ENCODE measurements at regions not wholly inside any gene's neighbourhood (a gene's known extent, or its start where the extent isn't known, plus 50 kb on each side); places are given as distances from the start of the nearest gene placed in this dataset.

DNA sequence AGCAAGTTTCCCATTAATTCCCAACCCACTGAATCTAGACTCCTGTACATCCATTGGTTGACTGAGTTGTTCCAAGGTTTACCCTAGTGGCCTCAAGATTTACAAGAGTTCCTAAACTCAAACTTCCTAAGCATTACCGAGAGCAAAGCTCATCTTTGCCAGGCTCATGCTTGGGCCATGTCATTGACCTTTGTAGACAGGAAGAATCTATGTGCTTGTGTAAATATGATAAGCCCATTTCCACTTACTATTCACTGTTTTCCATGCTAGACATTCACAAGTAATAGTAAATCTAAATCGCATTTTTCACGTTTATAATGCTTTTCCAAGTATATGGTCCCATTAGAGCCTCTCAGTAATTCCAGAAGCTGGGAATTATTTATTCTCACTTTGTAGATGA lies 534.5 kb upstream of the CLINT1 start:
- no peak for DNase-seq

DNA sequence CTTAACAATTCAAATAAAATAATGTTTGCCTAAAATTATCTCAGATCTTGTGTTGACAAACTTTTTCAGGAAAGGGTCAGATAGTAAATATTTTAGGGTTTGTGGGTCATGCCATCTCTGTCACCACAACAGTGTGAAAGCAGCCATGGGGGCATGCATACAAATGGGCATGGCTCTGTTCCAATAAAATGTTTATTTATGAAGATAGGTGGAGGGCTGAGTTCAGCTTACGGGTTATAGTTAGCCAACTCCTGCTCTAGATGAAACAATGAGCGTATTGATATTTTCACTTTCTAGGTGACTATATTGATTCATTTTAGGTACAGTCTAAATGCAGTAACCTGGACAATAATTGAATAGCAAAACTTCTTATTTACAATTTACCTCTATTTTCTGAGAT lies 533.8 kb upstream of the CLINT1 start:
- no peak for DNase-seq

DNA sequence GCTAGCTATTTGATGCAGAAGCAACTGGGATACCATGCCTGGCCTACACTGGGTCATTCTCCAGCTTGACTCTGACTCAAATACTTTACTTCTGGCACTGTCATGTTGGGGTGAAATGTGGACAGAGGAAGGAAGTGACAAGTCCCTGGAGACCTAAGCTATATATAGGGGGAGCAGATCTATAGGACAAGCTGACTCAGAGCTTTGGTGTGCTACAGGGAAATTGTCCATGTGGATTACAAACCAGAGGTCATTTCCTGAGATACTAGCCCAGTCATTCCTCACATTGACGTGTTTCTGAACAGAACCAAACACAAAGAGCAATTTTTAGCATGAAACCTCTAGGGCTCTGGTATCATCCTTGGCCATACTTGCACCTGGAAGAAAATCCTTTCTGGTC lies 531.6 kb upstream of the CLINT1 start:
- no peak for DNase-seq

DNA sequence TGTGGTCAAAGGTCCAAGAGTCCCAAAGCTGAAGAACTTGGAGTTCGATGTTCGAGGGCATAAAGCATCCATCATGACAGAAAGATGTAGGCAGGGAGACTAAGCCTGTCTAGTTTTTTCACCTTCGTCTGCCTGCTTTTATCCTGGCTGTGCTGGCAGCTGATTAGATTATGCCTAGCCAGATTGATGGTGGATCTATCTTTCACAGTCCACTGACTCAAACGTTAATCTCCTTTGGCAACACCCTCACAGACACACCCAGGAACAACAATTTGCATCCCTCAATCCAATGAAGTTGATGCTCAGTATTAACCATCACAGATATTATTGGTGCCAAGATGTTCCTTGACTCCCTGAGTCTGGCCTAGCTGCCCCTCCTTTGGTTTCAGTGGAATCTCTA lies 530.8 kb upstream of the CLINT1 start:
- DNase-seq = no peak

DNA sequence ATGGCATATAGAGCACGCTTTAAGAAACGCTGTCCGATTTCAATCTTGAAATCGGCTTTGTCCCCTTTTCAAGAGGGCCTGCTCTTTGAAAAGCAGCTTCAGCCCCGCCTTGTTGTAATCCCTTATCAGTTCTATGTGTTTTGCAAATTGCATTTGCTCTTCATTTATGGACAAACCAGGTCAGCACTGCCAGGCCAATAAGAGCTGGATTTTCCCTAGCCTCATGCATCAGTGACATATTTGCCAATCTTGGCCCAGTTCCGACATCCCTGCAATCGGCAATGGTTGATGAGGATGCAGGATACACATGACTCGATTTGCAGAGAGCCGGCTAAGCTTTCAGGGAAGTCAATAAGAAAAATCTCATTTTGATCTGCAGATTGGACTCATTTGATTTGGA lies 529.1 kb upstream of the CLINT1 start:
- DNase-seq = no peak

DNA sequence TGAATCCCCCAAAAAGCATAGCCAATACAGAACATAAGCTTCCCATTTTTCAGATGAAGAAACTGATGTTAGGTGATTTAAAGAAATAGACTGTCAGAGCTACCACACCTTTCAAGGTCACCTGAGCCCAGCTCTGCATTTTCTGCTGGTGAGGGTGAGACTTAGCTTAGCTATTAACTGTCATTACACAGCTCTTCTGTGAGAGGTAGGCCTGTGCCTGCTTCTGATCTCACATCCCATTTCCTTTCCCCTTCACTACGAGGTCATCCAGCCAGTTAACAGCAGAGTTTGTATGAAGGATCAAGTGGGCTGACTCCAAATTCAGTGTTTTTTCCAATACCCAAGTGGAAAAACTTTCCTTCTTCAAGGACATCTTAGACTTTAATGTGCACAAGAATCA lies 528.6 kb upstream of the CLINT1 start:
- no peak for DNase-seq

DNA sequence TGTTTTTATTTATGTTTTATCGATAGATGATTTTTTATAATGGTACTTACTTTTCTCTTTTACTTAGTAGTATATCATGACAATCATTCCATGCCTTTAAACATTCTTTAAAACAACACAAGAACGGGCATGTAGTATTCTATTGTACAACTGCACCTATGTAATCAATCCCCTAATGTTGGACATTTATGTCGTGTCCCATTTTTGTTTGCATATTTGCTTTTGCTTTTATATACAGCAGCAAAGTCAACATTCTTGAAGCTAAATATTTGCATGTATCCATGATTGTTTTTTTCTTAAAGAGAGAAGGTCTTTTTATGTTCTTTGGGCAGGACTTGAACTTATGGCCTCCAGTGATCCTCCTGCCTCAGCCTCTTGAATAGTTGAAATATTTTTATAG lies 527.0 kb upstream of the CLINT1 start:
- DNase-seq = no peak

DNA sequence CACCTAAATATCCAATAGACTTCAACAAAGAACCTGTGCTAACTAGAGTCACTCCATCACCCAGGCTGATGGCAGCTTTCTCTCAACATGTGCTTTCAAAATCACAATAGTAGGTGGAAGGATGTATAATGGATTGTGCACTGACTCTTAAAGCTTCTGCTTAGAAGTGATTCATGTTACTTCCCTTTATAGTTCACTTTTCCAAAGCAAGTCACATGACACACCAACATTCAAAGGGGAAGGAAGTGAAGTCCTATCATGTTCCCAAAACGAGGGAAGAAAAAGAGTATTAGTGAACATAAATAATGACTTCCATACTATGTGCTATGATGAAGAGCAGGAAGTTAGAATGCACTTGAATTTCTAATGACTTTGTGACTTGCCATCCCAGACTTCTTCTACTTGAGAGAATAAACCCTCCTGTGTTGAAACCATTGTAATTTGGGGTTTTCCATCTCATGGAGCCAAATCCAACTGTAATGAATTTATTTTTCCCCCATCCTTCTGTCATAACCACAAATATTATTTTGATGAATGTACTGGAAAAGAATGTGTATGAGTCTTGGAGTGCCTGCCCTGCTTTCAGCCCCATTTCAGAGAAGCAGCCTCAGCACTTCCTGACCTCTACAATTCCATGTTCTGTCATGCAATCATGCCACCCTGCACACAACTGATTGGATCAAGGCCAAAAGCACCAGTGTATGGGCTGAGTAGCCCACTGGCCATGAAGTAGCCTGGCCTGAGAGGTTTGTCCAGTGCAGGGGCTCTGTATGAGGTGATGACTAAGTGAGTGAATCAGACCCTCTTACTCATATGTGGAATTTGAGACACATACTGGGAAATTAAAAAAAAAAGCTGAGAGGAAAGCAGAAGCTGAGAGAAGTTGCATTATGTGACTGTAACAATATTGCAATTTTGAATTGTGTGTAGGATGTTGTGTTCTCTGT lies 525.9 kb upstream of the CLINT1 start:
- no peak for DNase-seq

DNA sequence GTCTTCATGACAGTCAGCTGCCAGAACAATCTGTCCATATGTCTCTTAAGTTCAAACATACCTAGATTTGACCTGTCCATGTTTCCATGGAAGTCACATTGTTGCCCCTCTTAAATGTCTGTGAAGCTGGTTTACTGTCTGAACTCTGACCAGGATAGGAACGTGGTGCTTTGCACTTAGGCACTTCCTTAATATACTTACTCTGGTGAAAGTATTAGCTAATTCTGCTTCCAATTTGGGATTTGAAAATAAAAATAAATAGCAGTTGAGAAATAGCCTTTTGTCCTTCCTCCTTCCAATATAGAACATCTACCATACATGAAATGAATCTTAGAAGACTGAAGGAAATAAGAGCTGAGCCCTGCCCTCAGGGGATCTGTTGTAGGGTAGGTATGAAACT lies 524.5 kb upstream of the CLINT1 start:
- DNase-seq = no peak

DNA sequence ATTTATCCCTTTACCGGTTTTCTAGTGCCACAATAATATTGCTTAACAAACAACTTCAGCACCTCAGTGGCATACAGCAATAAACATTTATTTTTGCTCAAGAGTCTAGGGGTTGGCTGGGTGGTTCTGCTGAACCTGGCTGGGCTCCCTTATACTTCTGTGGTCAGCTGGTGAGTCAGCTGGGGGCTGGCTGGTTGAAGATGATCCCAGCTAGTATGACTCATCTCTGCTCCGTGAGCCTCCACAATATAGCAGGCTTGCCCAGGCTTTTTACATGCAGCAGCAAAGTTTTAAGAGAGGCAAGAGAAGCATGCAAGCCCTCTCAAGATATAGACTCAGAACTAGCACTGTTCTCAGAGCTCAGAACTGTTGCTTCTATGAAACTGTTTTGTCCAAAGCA lies 523.5 kb upstream of the CLINT1 start:
- DNase-seq = no peak

DNA sequence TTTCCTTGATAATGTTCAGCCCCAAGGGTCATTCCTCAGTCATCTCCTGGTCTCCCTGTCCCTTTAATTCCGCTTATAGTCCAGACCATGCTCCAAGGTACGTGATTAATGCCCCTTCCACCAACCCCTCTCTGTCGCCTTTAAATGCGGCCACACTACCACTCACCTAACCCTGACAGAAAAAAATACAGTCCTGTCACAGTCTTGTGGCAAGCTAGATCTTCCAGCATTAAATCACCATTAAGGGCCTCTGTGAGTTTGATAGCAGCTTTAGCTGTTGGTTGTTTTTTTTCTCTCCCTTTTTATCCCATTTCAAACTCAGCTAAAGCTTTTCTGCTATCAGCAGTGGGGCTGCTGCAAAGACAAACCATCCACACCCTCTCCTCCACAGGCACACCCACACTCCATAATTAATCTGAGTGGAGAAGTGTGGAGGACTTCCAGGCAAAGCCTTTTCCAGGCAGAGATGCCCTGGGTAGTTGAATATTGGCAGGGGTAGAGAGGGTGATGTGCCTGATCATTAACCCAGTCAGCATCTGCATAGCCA lies 522.7 kb upstream of the CLINT1 start:
- DNase-seq = no peak

DNA sequence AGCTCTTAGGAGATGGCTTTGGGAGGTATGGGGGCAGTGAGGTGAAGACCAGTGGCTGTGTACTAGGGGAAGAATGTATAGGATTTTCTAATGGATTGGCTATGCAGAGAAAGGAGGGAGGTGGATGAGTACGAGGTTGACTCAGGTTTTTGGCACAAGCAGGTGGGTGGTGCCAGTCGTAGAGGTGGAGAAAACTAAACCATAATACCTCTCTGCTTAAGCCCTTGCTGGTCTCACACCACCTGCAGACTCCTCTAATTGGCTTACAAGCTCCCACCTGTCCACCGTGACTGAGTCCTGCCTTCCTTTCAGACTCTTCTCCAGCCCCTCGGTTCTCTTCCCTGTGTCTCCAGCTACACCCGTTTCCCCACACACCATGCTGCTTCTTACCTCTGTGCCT lies 521.7 kb upstream of the CLINT1 start:
- DNase-seq = no peak

DNA sequence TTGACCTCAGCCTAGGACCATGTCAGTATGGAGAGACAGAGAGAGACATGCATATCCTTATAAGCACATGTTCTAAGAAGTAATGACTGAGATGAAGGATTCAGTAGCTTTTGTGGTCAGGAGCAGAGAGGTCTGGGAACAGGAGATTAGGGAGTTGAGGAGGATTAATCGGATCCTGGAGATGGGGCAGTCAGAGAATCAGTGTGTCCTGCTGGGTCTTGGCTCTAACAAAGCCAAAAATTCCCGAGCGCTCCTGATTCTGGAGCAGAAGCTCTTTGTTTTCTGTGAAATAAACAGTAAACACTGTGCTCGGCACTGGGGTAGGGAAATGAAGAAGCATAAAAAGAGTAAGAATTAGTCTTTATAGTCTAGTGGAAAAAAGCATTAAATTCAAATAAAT lies 520.0 kb upstream of the CLINT1 start:
- no peak for DNase-seq

DNA sequence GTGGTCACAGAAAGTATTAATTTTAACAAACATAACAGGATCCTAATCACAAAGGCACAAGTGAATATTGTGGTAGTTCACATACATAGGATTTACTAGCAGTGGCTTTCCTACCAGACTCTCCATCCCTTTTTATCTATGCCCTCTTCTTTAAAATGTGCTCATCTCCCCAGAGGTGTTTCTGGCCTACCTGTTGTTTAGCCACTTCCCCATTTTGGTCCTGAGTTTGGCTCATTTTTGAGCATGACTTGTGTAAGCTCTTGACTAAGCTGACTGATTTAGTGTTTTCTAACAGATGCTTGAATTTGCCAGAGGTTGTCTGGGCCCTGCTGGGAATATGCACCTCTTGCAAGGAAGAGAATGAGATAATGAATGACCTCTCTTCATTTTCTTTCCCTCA lies 517.7 kb upstream of the CLINT1 start:
- no peak for DNase-seq

DNA sequence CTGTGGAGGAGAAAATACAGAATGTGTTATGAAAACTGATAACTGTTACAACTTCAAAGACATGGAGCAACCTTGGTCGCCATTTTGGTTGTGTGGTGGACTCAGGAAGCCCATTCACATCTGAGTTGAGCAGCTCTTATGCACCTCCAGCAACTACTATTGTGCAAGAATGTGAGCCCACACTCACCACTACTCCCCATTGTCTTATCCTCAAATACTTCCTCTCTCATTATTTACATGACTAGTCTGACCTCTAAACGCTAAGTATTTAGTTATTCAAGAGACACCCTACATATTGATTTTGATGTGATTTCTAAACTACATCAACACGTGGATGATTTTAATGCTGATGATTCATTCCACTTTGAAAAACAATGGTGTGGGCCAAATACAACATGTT lies 516.6 kb upstream of the CLINT1 start:
- no peak for DNase-seq

DNA sequence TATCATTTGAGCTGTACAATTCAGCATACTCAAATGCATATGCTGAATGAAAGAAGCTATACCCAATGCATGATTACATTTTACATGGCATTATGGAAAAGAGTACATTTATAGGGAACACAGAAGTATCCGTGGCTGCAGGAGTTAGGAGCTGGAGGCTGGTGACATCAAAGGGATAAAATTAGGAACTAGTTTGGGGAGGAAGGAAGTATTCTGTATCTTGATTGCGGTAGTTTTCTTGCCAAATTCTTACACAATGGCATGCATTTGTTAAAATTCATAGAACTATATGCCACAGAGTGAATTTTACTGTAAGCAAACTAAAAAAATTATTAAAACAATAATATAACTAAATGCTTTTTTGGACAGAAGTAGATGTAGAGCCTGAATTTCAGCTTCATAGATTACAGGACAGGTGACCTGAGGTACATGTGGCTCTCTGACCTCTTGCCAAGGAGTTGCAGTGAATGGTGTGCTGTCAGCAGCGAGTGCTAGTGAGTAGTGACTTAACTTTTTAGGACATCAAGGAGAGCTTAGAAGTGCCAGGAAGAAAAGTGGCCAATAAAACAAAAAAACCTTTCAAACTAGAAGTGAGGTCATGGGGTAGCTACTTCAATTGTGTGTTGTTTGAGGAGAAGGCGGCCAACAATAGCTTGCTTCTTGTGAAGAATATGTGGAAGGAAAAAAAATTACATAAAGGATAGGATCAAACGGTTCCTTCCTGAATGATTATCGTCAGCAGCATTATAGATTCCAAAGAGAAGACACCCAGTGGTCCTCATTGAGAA lies 514.9 kb upstream of the CLINT1 start:
- DNase-seq = no peak

DNA sequence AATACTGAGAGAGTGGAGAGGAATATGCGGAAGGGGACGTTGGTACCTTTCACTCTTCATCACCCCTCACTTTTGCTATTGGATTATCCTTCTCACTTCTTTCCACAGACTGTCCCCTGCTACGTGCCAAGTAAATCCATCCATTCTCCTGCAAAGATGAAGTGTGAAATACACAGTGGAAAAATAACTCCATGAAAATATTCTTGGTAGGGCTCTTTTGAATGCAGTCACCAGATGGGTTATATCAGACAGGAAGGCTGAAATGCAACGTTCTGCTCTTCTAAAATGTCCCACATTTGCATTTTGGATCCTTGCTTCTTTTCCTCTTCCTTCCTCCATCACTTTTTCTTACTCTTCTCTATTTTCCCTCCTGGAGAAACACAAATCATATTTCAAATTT lies 510.3 kb upstream of the CLINT1 start:
- no peak for DNase-seq

DNA sequence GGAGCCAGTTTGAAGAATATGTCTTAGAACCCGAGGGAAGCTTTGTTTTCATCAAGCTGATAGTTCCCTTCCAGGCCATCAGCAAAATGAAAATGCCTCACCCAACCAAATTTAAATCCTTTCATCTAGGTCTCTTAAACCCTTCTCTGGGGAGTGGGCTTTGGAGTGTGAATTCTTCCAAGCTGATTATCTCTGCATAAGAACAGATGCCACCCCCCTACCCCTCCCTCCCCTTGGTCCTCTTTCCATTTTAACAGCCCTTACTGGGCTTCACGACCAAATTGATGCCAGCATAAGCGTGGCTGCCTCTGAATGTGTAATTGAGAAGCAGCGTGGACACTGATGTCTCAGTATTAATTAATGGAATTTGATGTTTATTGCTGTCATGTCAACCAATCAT lies 509.7 kb upstream of the CLINT1 start:
- DNase-seq = no peak

DNA sequence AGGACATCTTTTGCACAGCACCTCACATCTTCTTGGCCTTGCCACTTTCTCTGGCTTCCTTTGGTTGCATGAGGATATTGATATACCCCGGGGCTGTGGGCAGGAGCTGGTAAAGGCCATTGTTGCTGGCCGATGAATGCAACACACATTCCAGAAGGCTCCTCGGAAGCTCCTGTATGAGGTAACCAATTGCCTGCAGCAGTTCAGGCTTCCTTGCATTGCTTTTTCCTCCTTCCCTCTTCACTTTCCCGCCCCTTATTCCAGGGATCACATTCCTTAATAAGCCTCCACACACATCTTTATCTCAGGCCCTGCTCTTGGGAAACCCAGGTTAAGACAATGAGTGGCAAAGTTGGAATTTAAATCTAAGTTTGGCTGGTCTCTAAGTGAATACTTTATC lies 505.4 kb upstream of the CLINT1 start:
- DNase-seq = no peak

DNA sequence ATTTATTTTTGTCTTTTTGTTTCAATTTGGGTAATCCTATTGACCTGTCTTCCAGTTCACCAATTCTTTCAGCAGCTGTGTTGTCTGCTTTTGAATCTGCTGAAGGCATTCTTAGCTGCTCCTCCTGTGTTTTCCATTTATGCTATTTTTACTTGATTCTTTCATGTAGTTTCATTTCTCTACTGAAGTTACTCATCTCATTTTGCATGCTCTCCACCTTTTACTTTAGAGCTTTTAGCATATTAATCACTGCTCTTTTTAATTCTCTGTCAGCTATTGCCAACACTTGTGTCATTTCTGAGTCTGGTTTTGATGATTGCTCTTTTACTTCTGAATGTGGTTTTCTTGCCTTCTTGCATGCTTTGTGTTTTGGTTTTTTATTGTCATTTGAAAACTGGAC lies 496.0 kb upstream of the CLINT1 start:
- no peak for DNase-seq

DNA sequence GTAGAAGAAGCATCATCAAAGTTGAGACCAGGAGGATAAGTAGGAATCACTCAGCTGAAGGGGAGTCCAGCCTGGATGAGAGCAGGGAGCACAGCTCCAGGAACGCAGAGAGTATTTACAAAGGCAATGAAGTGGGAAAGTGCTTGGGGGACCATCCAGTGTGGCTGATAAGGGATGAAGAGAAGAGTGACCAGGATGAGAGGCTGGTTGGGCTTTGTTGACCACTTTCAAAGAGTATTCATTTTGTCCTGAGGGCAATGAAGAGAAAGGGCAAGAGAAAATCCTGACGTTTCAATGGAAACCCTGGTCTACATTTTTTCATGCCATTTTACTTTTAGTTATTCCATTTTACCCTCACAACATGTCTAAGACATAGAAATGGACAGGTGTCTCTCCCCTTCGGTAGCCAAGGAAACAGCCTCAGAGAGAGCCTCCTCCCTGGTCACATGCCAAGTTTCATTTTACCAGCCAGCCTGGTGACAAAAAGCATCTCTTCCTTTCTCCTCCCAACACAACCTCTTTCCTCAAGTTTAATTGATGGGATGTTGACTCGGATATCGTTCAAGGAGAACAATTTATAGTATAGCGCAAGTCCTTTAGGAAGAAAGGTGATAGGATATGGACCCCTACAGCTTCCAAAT lies 492.7 kb upstream of the CLINT1 start:
- peak; percentile 5 for DNase-seq

DNA sequence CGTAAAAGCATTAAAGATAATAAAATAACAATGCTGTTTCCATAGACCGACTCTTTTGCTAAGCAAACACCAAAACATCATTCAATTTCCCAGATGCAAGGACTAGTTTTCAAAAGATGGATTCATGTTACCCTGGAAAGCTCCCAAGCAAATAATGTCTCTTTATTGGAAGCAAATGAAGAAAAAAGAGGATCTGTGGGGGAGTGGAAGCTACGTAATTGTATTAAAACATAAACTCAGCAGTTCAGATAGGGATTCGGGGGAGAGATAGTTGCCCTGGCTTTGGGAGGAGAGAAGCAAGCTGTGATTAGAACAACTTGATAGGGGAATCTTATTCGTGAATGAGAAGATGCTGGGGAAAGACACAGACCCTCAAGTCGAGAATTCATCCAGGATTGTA lies 491.0 kb upstream of the CLINT1 start:
- DNase-seq = no peak

DNA sequence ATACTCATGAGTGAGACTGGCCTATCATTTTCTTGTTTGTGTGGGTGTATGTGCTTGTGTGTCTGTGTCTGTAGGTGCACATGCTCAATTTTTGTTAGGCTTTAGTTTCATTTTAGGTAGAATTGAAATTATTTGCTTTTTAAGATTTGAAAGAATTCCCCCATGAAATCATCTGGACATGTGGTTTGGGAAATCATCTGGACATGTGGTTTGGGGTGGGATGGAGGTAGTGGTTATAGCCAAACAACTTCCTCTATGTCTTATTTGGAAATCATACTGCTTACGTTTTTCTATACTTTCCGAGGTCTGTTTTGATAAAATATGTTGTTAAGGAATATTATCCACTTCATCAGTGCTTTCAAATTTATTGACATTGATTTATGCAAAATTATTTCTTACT lies 485.4 kb upstream of the CLINT1 start:
- DNase-seq = no peak

DNA sequence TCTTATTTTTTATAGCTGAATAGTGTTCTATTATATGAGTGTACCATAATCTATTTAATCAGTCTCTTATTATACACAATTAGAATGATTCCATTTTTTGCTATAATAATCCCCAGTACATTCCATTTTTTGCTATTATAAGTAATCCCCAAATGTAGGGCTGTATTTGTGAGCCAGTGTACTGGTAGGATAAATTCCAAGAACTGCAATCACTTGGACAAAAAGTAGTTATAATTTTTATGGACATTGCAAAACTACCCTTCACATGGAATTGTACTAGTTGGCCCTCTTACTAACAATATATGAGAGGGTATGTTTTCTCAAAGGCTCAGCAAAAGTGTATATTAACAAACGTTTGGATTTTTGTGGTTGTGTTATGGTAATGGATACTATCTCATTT lies 481.7 kb upstream of the CLINT1 start:
- DNase-seq = no peak
